GM18498 (cell line): ENCODE measurements at regions not wholly inside any gene's neighbourhood (a gene's known extent, or its start where the extent isn't known, plus 50 kb on each side); places are given as distances from the start of the nearest gene placed in this dataset.
"Not testable (repeated sequence)": the region's sequence is repeated elsewhere in the genome, so short reads cannot be mapped to it uniquely, and the experiment has no call there.

Experiments used
- ATAC-seq: cut with Tn5 transposase; IDR thresholded peaks from one replicate; pipeline ENCODE4 v1.9.1; 2021; ENCODE audit warnings: mild to moderate bottlenecking, moderate library complexity; ENCODE audit not compliant: unreplicated experiment

GRCh38 chr9:81083854-81084512, 605.4 kb downstream of the TLE1 start:
- peak; percentile 80 for ATAC-seq

- no peak for ATAC-seq
Observed at GRCh38 chr9:81083067-81083466, 606.3 kb downstream of the TLE1 start.

- no peak for ATAC-seq
Observed at GRCh38 chr9:81082221-81082620, 607.1 kb downstream of the TLE1 start.

GRCh38 chr9:81080900-81081299, 608.4 kb downstream of the TLE1 start:
- ATAC-seq: no peak

GRCh38 chr9:81080185-81080584, 609.2 kb downstream of the TLE1 start:
- no peak for ATAC-seq

GRCh38 chr9:81079055-81079454, 610.3 kb downstream of the TLE1 start:
- ATAC-seq: no peak

GRCh38 chr9:81078555-81078954, 610.8 kb downstream of the TLE1 start:
- ATAC-seq: no peak

GRCh38 chr9:81077572-81077971, 611.8 kb downstream of the TLE1 start:
- peak; percentile 81 for ATAC-seq

- ATAC-seq: no peak
Observed at GRCh38 chr9:81076131-81076530, 613.2 kb downstream of the TLE1 start.

- no peak for ATAC-seq
Observed at GRCh38 chr9:81074221-81074620, 615.1 kb downstream of the TLE1 start.

GRCh38 chr9:81073821-81074220, 615.5 kb downstream of the TLE1 start:
- no peak for ATAC-seq

- ATAC-seq: no peak
Observed at GRCh38 chr9:81072758-81073157, 616.6 kb downstream of the TLE1 start.

- ATAC-seq: no peak
Observed at GRCh38 chr9:81071108-81071507, 618.2 kb downstream of the TLE1 start.

GRCh38 chr9:81070689-81071088, 618.7 kb downstream of the TLE1 start:
- no peak for ATAC-seq

GRCh38 chr9:81069923-81070322, 619.4 kb downstream of the TLE1 start:
- ATAC-seq: no peak

- no peak for ATAC-seq
Observed at GRCh38 chr9:81069038-81069795, 620.1 kb downstream of the TLE1 start.

GRCh38 chr9:81062995-81063394, 626.4 kb downstream of the TLE1 start:
- ATAC-seq: not testable (repeated sequence)

- no peak for ATAC-seq
Observed at GRCh38 chr9:81058782-81059181, 630.6 kb downstream of the TLE1 start.

- no peak for ATAC-seq
Observed at GRCh38 chr9:81053298-81054025, 635.9 kb downstream of the TLE1 start.

GRCh38 chr9:81052846-81053245, 636.5 kb downstream of the TLE1 start:
- no peak for ATAC-seq

- ATAC-seq: no peak
Observed at GRCh38 chr9:81047280-81047679, 642.1 kb downstream of the TLE1 start.

GRCh38 chr9:81045658-81046057, 643.7 kb downstream of the TLE1 start:
- ATAC-seq: no peak
